Skeletal muscle tissue (tissue), 3 donors: ENCODE measurements at regions not wholly inside any gene's neighbourhood (a gene's known extent, or its start where the extent isn't known, plus 50 kb on each side); places are given as distances from the start of the nearest gene placed in this dataset.
"Not testable (repeated sequence)": the region's sequence is repeated elsewhere in the genome, so short reads cannot be mapped to it uniquely, and the experiment has no call there.

ENCODE experiments used
- H3K27ac ChIP-seq: one replicate; pipeline ENCODE4 v1.7.0; 2013; ENCODE audit warnings: mild to moderate bottlenecking, low read depth, low read length, inconsistent platforms
- H3K27me3 ChIP-seq, 3 donors: one replicate each; pipeline ENCODE4 v1.7.0; 2013; ENCODE audit warnings: low read length in 3 of 3; ENCODE audit not compliant: control insufficient read depth in 3 of 3, insufficient read depth in 3 of 3
- H3K36me3 ChIP-seq, 3 donors: one replicate each; pipeline ENCODE4 v1.7.0; 2013; ENCODE audit warnings: low read length in 3 of 3; ENCODE audit not compliant: control insufficient read depth in 3 of 3, insufficient read depth in 3 of 3
- H3K4me1 ChIP-seq, 3 donors: one replicate each; pipeline ENCODE4 v1.7.0; 2013; ENCODE audit warnings: low read length in 3 of 3, mild to moderate bottlenecking in 3 of 3; ENCODE audit not compliant: control insufficient read depth in 3 of 3, insufficient read depth in 3 of 3
- H3K4me3 ChIP-seq, 3 donors: one replicate each; pipeline ENCODE4 v1.7.0; 2013; ENCODE audit warnings: low read length in 3 of 3
- H3K9ac ChIP-seq, 3 donors: one replicate each; pipeline ENCODE4 v1.7.0; 2013; ENCODE audit warnings: low read length in 3 of 3, mild to moderate bottlenecking in 3 of 3, moderate library complexity in 2 of 3, low read depth in 1 of 3
- H3K9me3 ChIP-seq, 3 donors: one replicate each; pipeline ENCODE4 v1.7.0; 2013; ENCODE audit warnings: low read length in 3 of 3; ENCODE audit not compliant: control insufficient read depth in 3 of 3
- donor health status: Osteomylitis.

GRCh38 chr2:128613876-128614275, 295.2 kb upstream of the HS6ST1 start:
- no peak overlapping the region for H3K4me3 ChIP-seq
- H3K9me3 ChIP-seq = no peaks in the 10 kb centered on the region
- no peak overlapping the region for H3K9ac ChIP-seq
- H3K36me3 ChIP-seq = no peaks in the 10 kb centered on the region
- H3K27me3 ChIP-seq = peaks cover 0 to 3% (median 0%) of the 10 kb centered on the region in 3 donors
- no peaks in the 10 kb centered on the region for H3K4me1 ChIP-seq
- no peak overlapping the region for H3K27ac ChIP-seq

GRCh38 chr2:128614907-128615306, 296.2 kb upstream of the HS6ST1 start:
- H3K27me3 ChIP-seq, H3K27ac ChIP-seq, H3K4me3 ChIP-seq, H3K4me1 ChIP-seq, H3K36me3 ChIP-seq, H3K9me3 ChIP-seq, H3K9ac ChIP-seq: not testable (repeated sequence)

- Histone ChIP-seq H3K9me3 (no peaks in the 10 kb centered on the region), H3K27me3 (peaks cover 0 to 3% (median 0%) of the 10 kb centered on the region in 3 donors), H3K27ac (no peak overlapping the region), H3K4me3 (no peak overlapping the region), H3K9ac (no peak overlapping the region), H3K36me3 (no peaks in the 10 kb centered on the region), H3K4me1 (no peaks in the 10 kb centered on the region)
These were observed 296.9 kb upstream of the HS6ST1 start for GRCh38 chr2:128615571-128615970.

GRCh38 chr2:128617029-128617590, 298.4 kb upstream of the HS6ST1 start:
- H3K27ac ChIP-seq = no peak overlapping the region
- H3K4me3 ChIP-seq = no peak overlapping the region
- H3K9me3 ChIP-seq = no peaks in the 10 kb centered on the region
- peaks cover 0 to 3% (median 0%) of the 10 kb centered on the region in 3 donors for H3K27me3 ChIP-seq
- no peak overlapping the region for H3K9ac ChIP-seq
- no peaks in the 10 kb centered on the region for H3K36me3 ChIP-seq
- no peaks in the 10 kb centered on the region for H3K4me1 ChIP-seq

GRCh38 chr2:128617661-128618060, 299.0 kb upstream of the HS6ST1 start:
- Histone ChIP-seq H3K36me3 (no peaks in the 10 kb centered on the region), H3K9me3 (no peaks in the 10 kb centered on the region), H3K27me3 (peaks cover 0 to 2% (median 0%) of the 10 kb centered on the region in 3 donors), H3K4me3 (no peak overlapping the region), H3K4me1 (no peaks in the 10 kb centered on the region), H3K9ac (no peak overlapping the region), H3K27ac (no peak overlapping the region)

- Histone ChIP-seq H3K36me3 (no peaks in the 10 kb centered on the region), H3K4me1 (peaks cover 0 to under 1% (median 0%) of the 10 kb centered on the region in 3 donors), H3K9ac (no peak overlapping the region), H3K4me3 (no peak overlapping the region), H3K27me3 (no peaks in the 10 kb centered on the region), H3K27ac (no peak overlapping the region), H3K9me3 (no peaks in the 10 kb centered on the region)
These were observed 300.0 kb upstream of the HS6ST1 start for GRCh38 chr2:128618642-128619041.

GRCh38 chr2:128619471-128620325, 301.0 kb upstream of the HS6ST1 start:
- Histone ChIP-seq H3K4me1 (peaks cover 0 to 5% (median 0%) of the 10 kb centered on the region in 3 donors), H3K27ac (no peak overlapping the region), H3K4me3 (no peak overlapping the region), H3K9ac (no peak overlapping the region), H3K36me3 (no peaks in the 10 kb centered on the region), H3K27me3 (no peaks in the 10 kb centered on the region), H3K9me3 (no peaks in the 10 kb centered on the region)

- no peak overlapping the region for H3K27ac ChIP-seq
- no peaks in the 10 kb centered on the region for H3K9me3 ChIP-seq
- H3K4me1 ChIP-seq = peaks cover 0 to 5% (median 0%) of the 10 kb centered on the region in 3 donors
- no peak overlapping the region for H3K4me3 ChIP-seq
- H3K27me3 ChIP-seq = peaks cover 0 to 1% (median 0%) of the 10 kb centered on the region in 3 donors
- H3K36me3 ChIP-seq = no peaks in the 10 kb centered on the region
- no peak overlapping the region for H3K9ac ChIP-seq
These were observed 302.4 kb upstream of the HS6ST1 start for GRCh38 chr2:128621074-128621473.

- H3K27me3 ChIP-seq = peaks cover 0 to 4% (median 2%) of the 10 kb centered on the region in 3 donors
- H3K4me1 ChIP-seq = peaks cover 0 to 5% (median 0%) of the 10 kb centered on the region in 3 donors
- H3K9ac ChIP-seq = no peak overlapping the region
- H3K9me3 ChIP-seq = no peaks in the 10 kb centered on the region
- no peak overlapping the region for H3K27ac ChIP-seq
- H3K4me3 ChIP-seq = no peak overlapping the region
- no peaks in the 10 kb centered on the region for H3K36me3 ChIP-seq
These were observed 303.7 kb upstream of the HS6ST1 start for GRCh38 chr2:128622371-128622770.

GRCh38 chr2:128622955-128623620, 304.4 kb upstream of the HS6ST1 start:
- Histone ChIP-seq H3K27ac (no peak overlapping the region), H3K36me3 (no peaks in the 10 kb centered on the region), H3K4me1 (peaks cover 0 to 5% (median 0%) of the 10 kb centered on the region in 3 donors), H3K27me3 (peaks cover 0 to 8% (median 2%) of the 10 kb centered on the region in 3 donors), H3K4me3 (no peak overlapping the region), H3K9me3 (no peaks in the 10 kb centered on the region), H3K9ac (no peak overlapping the region)
